ENCODE measurements at regions not wholly inside any gene's neighbourhood (a gene's known extent, or its start where the extent isn't known, plus 50 kb on each side); places are given as distances from the start of the nearest gene placed in this dataset.

DNA sequence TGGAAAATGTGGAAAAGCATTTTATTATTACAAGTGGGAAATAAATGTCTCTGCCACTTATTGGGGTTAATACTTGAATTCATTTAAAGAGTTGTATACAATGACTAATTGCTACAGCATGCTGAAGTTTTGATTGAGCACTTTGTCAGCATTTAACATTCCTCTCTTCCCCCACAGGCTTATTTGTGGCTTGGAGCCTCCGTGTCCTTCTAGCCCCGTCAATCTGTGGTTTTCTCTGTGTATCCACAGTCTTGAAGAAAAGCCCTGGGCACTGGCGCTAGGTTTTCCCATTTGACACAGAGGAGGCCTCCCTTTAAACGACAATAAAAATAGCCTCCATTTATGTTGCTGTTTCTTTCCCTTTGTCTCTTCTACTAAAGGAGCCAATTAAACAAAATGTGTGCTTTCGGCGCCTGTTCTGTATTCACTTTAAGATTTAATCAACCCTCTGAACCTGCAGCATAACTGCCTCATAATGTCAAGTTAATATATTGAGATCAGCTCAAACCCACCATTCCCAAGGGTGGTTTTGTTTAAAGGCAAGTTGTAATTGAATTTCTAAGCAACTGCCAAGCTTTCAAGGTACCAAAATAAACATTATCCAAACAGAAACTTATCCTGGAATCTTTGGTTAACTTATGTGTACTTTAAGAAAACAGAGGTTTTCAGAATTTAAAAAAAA is 92.9 kb upstream of the ADRA1D start:
- Histone ChIP-seq H2BK120ac (ENCODE audit: low read depth, low read length, poor library complexity, severe bottlenecking) (no peak overlapping the region), H3K4ac (ENCODE audit: low read depth, low read length) (no peak overlapping the region), H3K79me2 (ENCODE audit: insufficient read depth, low read length) (no peaks in the 10 kb centered on the region), H2BK12ac (ENCODE audit: insufficient read length, low read depth, low read length) (no peak overlapping the region), H3K4me1 (ENCODE audit: insufficient read depth, low read length) (no peaks in the 10 kb centered on the region; the same call in 1 of the 2 replicates), H4K8ac (replicated peaks; ENCODE audit: insufficient read length, low read depth, low read length) (no peak overlapping the region), H3K9me3 (ENCODE audit: control insufficient read depth, low read depth, low read length) (no peaks in the 10 kb centered on the region), H2BK20ac (ENCODE audit: low read depth, low read length, poor library complexity, severe bottlenecking) (no peak overlapping the region), H3K23ac (ENCODE audit: insufficient read length, low read depth, low read length) (no peak overlapping the region), H2BK15ac (ENCODE audit: low read depth, low read length) (no peak overlapping the region), H4K20me1 (ENCODE audit: control insufficient read depth, insufficient read depth, insufficient read length) (no peaks in the 10 kb centered on the region), H3K23me2 (ENCODE audit: insufficient read length, low read depth, low read length, poor library complexity, severe bottlenecking) (no peaks in the 10 kb centered on the region), H3K18ac (ENCODE audit: insufficient read length, low read depth, low read length) (no peak overlapping the region), H3T11ph (ENCODE audit: low read length) (no peak overlapping the region), H2AK5ac (ENCODE audit: insufficient read length, low read length) (no peak overlapping the region), H3K79me1 (ENCODE audit: insufficient read depth, low read depth, low read length, poor library complexity, severe bottlenecking) (no peaks in the 10 kb centered on the region), H3K27me3 (ENCODE audit: insufficient read depth, low read length) (no peaks in the 10 kb centered on the region), H2BK5ac (ENCODE audit: insufficient read length, low read length) (no peak overlapping the region), H3K9ac (ENCODE audit: extremely low read depth, insufficient read length, low read length) (no peak overlapping the region), H4K91ac (ENCODE audit: insufficient read length, low read depth, low read length) (no peak overlapping the region), H3K56ac (ENCODE audit: insufficient read length, low read depth, low read length) (no peak overlapping the region), H3K14ac (ENCODE audit: insufficient read depth, low read length) (no peak overlapping the region), H3K27ac (ENCODE audit: insufficient read length, low read depth, low read length) (no peak overlapping the region), H3K4me2 (ENCODE audit: insufficient read depth, insufficient read length, low read length) (no peak overlapping the region), H4K5ac (ENCODE audit: insufficient read length, low read depth, low read length) (no peak overlapping the region), H2AFZ (ENCODE audit: low read length) (no peak overlapping the region)
- peaks cover 5 to 12% of the 10 kb centered on the region in 2 experiments; a peak in 3 of 4 replicates for H3K4me1 Mint-ChIP-seq
- TF ChIP-seq, protein P1, sequence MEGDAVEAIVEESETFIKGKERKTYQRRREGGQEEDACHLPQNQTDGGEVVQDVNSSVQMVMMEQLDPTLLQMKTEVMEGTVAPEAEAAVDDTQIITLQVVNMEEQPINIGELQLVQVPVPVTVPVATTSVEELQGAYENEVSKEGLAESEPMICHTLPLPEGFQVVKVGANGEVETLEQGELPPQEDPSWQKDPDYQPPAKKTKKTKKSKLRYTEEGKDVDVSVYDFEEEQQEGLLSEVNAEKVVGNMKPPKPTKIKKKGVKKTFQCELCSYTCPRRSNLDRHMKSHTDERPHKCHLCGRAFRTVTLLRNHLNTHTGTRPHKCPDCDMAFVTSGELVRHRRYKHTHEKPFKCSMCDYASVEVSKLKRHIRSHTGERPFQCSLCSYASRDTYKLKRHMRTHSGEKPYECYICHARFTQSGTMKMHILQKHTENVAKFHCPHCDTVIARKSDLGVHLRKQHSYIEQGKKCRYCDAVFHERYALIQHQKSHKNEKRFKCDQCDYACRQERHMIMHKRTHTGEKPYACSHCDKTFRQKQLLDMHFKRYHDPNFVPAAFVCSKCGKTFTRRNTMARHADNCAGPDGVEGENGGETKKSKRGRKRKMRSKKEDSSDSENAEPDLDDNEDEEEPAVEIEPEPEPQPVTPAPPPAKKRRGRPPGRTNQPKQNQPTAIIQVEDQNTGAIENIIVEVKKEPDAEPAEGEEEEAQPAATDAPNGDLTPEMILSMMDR (conservative IDR thresholded peaks at IDR 0.05): no peak
- H3K9me3 Mint-ChIP-seq: no peaks in the 10 kb centered on the region
- H3K27ac Mint-ChIP-seq: no peak overlapping the region
- no peak for DNase-seq
- H3K36me3 Mint-ChIP-seq (ENCODE audit: insufficient read depth in 1 of 3, low read depth in 3 of 3): no peaks in the 10 kb centered on the region
- peaks cover 3% of the 10 kb centered on the region for H3K27me3 Mint-ChIP-seq (ENCODE audit: low read depth)
- no CpG with 5 or more reads among the region's 6 CpGs for WGBS (ENCODE audit: extremely low coverage, insufficient read length, low lambda C conversion rate)
- H3K4me3 Mint-ChIP-seq: no peak overlapping the region

All from H9 (cell line).